Pancreas (tissue), 10 donors: ENCODE measurements at regions not wholly inside any gene's neighbourhood (a gene's known extent, or its start where the extent isn't known, plus 50 kb on each side); places are given as distances from the start of the nearest gene placed in this dataset.

ENCODE experiments used
- ATAC-seq, 4 donors: fragments of 200-7000 bp; cut with Tn5 transposase; one replicate each; pipeline versions ENCODE4 v1.8.0 to v1.9.1; 2020; ENCODE audit warnings: mild to moderate bottlenecking in 4 of 4, moderate library complexity in 4 of 4
- DNase-seq, 6 donors: peaks; one replicate each; pipeline ENCODE4 v3.0.0-alpha.2; 2020
- FAIRE-seq: peaks from 2 replicates; lab custom pipeline; 2012; peaks lifted over from hg19 to GRCh38; lab: Jason Lieb, UNC
- H3K27ac ChIP-seq, 4 donors: fragments of 200-600 bp; sonication (generic); 1 replicate in 3 of 4; 2 replicates in 1 of 4; pipeline versions ENCODE4 v1.5.0 to v1.8.0; 2020
- H3K27me3 ChIP-seq, 4 donors: fragments of 200-600 bp; one replicate each; pipeline ENCODE4 v1.8.0; 2021
- H3K36me3 ChIP-seq, 3 donors: fragments of 200-600 bp; sonication (generic) in 1 of 3; one replicate each; pipeline versions ENCODE4 v1.5.0 to v1.8.0; 2020 to 2021
- H3K4me1 ChIP-seq, 3 donors: fragments of 200-600 bp; one replicate each; pipeline ENCODE4 v1.8.0; 2021
- H3K4me3 ChIP-seq, 4 donors: fragments of 200-600 bp; sonication (generic) in 2 of 4; one replicate each; pipeline versions ENCODE4 v1.5.0 to v1.8.0; 2020 to 2021
- H3K9me3 ChIP-seq, 4 donors: fragments of 200-600 bp; one replicate each; pipeline ENCODE4 v1.8.0; 2021
- WGBS, 2 donors: extraction: QIAGEN DNeasy Blood & Tissue Kit; methylation state at CpG; one replicate each; pipeline ENCODE4 v1.1.7; 2013; 5-methylcytosine and 5-hydroxymethylcytosine counted together
- intact Hi-C, 3 donors: fragments of 100-400 bp; cut with DNase I; formaldehyde crosslinking; loops; one replicate each; pipeline versions ENCODE4 v1.11.1 to v1.14.2; 2022
- TF ChIP-seq, protein P1 (sequence below), 4 donors: fragments of 200-600 bp; sonication (generic) in 3 of 4; IDR thresholded peaks; one replicate each; pipeline versions ENCODE4 v1.5.0 to v1.8.0; 2021; ENCODE audit warnings: antibody characterized with exemption in 4 of 4
- donor health status: healthy with polysubstance abuse.
- donor health status: DM: no; HTN: no; CAD: no; lungs with moderate emphysema.
- donor health status: DM: no; HTN: no; CAD: no.
- donor health status: control.
- donor health status: control.
- donor health status: Bipolar disorder and iron deficiency.
- donor health status: DM: yes; HTN: yes; CAD: no.
- donor health status: DM: no; HTN: no; CAD: no.
- donor health status: DM: no; HTN: no; CAD: no.
- donor health status: DM: yes; HTN: yes; CAD: no.

DNA sequence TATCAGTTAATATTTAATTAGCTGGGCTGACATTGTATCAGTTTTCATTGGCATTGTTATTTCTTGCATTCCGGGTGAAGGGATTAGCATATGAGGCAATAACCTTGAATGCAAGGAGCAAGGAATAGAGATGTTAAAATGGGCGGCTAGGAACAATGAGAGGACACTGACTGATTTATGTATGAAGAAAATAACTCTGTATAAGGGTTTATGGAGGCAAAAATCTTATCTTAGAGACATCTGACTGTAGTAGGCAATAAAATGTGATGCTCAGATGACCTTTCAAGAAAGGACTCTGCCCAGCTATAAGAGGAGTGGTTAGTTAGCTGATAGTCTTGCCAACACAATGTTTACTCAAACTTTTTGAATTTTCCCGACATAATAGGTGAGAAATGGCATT, 158.3 kb downstream of the EFHB start:
- TF ChIP-seq, protein P1, sequence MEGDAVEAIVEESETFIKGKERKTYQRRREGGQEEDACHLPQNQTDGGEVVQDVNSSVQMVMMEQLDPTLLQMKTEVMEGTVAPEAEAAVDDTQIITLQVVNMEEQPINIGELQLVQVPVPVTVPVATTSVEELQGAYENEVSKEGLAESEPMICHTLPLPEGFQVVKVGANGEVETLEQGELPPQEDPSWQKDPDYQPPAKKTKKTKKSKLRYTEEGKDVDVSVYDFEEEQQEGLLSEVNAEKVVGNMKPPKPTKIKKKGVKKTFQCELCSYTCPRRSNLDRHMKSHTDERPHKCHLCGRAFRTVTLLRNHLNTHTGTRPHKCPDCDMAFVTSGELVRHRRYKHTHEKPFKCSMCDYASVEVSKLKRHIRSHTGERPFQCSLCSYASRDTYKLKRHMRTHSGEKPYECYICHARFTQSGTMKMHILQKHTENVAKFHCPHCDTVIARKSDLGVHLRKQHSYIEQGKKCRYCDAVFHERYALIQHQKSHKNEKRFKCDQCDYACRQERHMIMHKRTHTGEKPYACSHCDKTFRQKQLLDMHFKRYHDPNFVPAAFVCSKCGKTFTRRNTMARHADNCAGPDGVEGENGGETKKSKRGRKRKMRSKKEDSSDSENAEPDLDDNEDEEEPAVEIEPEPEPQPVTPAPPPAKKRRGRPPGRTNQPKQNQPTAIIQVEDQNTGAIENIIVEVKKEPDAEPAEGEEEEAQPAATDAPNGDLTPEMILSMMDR (IDR thresholded peaks at IDR 0.05) = no peak
- no peak for FAIRE-seq
- Histone ChIP-seq H3K27me3 (no peaks in the 10 kb centered on the region), H3K27ac (no peak overlapping the region), H3K36me3 (no peaks in the 10 kb centered on the region), H3K4me1 (no peaks in the 10 kb centered on the region), H3K9me3 (no peaks in the 10 kb centered on the region), H3K4me3 (no peak overlapping the region)
- intact Hi-C loops = no loop called here
- ATAC-seq = no peak
- 29% methylated on average over 3 of the region's 3 CpGs for WGBS, 2 donors
- no peak for DNase-seq

DNA sequence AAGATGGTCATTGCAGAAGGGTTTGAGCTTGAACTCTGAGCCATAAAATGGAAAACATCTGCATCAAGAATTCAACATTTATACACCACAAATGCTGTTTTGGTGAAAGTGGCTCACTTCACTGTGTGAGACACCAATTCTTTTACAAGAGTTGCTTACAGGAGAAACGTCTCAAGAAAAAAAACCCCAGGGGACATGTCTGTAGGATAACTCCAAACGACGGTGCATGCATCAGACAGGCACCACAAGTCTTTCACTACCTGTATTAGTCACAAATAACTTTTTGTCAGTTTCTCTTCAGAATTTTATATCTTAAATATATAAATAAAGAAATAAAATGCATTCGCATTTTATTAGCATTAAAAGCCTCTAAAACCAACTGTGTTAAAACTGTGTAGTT, 164.3 kb downstream of the EFHB start:
- H3K27me3 ChIP-seq = peaks cover 0 to 4% (median 0%) of the 10 kb centered on the region in 4 donors
- ATAC-seq (no peak), FAIRE-seq (no peak), DNase-seq (no peak)
- no peaks in the 10 kb centered on the region for H3K4me1 ChIP-seq
- no peak overlapping the region for H3K27ac ChIP-seq
- TF ChIP-seq, protein P1 (IDR thresholded peaks at IDR 0.05) = no peak
- H3K9me3 ChIP-seq = no peaks in the 10 kb centered on the region
- no peaks in the 10 kb centered on the region for H3K36me3 ChIP-seq
- no peak overlapping the region for H3K4me3 ChIP-seq
- intact Hi-C loops = no loop called here
- 73 to 77% methylated on average over 4 of the region's 4 CpGs for WGBS, 2 donors

DNA sequence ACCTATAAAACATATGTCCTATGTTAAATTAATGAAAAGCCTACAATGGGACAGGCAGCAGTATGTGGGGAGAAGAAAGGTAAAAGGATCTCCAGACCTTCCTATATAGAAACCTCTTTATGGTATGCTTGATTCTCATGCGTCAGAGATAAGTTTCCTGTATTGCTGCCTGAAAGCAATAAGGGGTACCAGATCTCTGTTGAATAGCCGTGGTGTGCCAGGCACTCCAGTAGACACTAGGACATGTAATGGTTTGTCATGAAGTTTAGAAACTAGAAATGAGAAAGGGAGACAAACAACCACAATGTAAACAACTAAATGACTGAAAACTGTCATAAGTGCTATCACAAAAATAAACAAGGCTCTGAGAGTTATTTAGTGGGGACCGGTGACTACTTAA, 168.1 kb downstream of the EFHB start:
- Histone ChIP-seq H3K4me3 (no peak overlapping the region), H3K4me1 (no peaks in the 10 kb centered on the region), H3K27ac (no peak overlapping the region), H3K36me3 (no peaks in the 10 kb centered on the region), H3K27me3 (peaks cover 0 to 4% (median 0%) of the 10 kb centered on the region in 4 donors), H3K9me3 (no peaks in the 10 kb centered on the region)
- no peak for DNase-seq
- ATAC-seq = no peak
- TF ChIP-seq, protein P1 (IDR thresholded peaks at IDR 0.05) = no peak
- no peak for FAIRE-seq
- 54 to 57% methylated on average over 3 of the region's 3 CpGs for WGBS, 2 donors
- intact Hi-C loops = no loop called here

DNA sequence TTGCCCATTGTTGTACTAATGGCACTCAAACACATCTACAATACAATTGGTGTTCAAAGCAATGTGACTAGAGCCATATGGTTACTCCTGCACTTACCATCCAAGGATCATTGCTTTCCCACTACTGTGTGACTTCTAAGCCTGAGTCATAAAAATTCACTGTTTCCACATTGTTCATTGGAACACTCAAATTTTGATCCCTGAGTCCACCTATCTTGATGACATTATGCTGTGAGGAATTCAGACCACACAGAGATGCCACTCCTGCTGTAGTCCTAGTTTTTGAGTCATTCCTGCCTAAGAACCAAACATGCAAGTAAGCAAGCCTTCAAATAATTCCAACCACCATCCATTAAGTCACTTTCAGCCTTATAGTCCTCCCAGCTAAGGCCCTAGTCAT, 176.2 kb downstream of the EFHB start:
- Histone ChIP-seq H3K4me1 (no peaks in the 10 kb centered on the region), H3K27me3 (no peaks in the 10 kb centered on the region), H3K9me3 (no peaks in the 10 kb centered on the region), H3K36me3 (no peaks in the 10 kb centered on the region), H3K4me3 (no peak overlapping the region), H3K27ac (no peak overlapping the region)
- no peak for FAIRE-seq
- TF ChIP-seq, protein P1 (IDR thresholded peaks at IDR 0.05) = no peak
- DNase-seq = no peak
- ATAC-seq = no peak
- intact Hi-C loops = no loop called here

DNA sequence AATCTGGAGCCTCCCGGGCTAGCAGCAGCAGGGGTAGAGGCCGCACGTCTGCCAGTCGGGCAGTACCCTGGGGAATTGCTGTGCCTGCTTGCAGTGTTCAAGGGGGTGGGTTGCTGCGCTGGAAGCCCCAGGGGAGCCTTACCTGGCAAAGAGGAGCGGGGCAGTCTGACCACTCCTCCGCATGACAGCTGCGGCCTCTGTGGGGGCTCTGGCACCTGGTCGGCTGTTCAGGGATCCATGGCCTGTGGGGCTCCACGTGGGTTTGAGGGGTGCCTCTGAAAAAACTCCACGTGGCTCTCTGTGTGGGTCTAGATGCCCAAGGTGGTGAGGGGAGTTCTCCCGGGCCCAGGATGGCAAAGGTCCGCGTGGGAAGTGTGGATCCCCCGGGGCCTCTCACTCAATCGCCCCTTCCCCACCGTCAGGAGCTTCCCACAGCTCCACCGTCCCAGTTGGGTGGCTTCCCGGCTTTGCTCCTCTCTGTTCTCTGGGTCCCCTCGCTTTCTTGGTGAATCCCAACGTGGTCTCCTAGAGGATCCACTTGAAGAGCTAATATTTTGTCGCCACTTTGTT, 184.5 kb downstream of the EFHB start:
- intact Hi-C loops = no loop called here
- TF ChIP-seq, protein P1 (IDR thresholded peaks at IDR 0.05) = no peak
- Histone ChIP-seq H3K4me1 (no peaks in the 10 kb centered on the region), H3K36me3 (no peaks in the 10 kb centered on the region), H3K9me3 (no peaks in the 10 kb centered on the region), H3K4me3 (no peak overlapping the region), H3K27ac (no peak overlapping the region), H3K27me3 (no peaks in the 10 kb centered on the region)
- peak in 1 of 6 donors; percentile 51 for DNase-seq
- WGBS, 2 donors = 82 to 88% methylated on average over 22 of the region's 22 CpGs
- FAIRE-seq = no peak
- no peak for ATAC-seq
